IPS DF 4.7 (cell line): ENCODE measurements at regions not wholly inside any gene's neighbourhood (a gene's known extent, or its start where the extent isn't known, plus 50 kb on each side); places are given as distances from the start of the nearest gene placed in this dataset.

Source experiments
- DNase-seq: peaks from one replicate; pipeline ENCODE4 v3.0.0-alpha.2; 2013; ENCODE audit warnings: low spot score; ENCODE audit errors: extremely low read depth

GRCh38 chr14:44720707-44721106 is 213.6 kb upstream of the FSCB start:
- no peak for DNase-seq

- DNase-seq = no peak
Observed at GRCh38 chr14:44712024-44712815, 205.1 kb upstream of the FSCB start.

- no peak for DNase-seq
Observed at GRCh38 chr14:44701563-44702263, 194.6 kb upstream of the FSCB start.

DNA sequence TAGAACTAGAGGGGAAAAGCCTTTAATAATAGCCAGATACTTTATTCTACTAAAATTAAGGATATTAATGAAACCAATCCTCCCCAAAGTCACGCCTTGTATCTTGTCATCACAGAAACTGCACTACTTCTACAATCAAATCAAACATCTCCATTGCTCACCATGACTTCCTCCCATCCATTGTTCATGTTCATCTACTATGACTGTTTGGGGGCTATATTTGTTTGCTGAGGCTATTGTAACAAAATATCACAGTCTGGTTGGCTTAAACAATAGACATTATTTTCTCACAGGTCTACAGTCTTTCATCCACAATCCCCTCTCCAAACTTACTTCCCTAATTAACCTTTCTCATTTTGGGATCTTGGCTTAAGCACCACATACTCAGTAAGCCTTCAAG is 193.6 kb upstream of the FSCB start:
- no peak for DNase-seq

GRCh38 chr14:44700184-44700583 is 193.1 kb upstream of the FSCB start:
- DNase-seq = no peak

DNA sequence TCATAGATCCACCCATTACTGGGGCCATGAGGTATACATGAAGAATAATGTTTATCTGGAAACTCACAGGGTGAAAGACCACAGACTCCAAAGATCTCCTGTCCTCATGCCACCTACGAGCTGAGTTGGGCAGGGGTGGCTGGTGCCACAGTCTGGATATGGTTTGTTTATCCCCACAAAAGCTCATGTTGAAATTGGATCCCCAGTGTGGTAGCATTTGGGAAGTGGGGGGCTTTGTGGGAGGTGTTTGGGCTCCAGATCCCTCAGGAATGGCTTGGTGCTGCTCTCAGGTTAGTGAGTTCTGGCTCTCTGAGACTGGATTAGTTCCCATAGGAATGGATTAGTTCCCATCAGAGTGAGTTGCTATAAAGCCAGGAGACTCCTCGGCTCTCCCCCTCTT is 192.3 kb upstream of the FSCB start:
- DNase-seq = no peak

- no peak for DNase-seq
Observed at GRCh38 chr14:44669496-44669895, 162.4 kb upstream of the FSCB start.

DNA sequence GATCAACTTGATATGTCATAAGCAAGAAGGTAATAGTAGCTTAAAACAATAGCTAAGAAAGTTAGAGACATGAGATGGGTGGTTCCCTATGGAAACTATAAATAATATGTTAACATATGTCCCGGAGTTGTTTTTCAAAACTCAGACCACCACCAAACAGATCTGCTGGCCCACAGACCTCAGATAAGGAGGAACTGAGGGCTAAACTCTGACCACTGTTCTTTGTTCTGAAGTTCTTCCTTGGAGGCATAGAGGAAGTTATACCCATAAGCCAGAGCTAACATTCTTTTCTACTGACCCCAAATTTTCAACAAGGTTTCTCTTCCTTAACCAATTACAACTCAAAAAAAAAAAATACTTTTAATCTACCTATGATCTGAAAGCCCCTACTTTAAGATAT is 156.1 kb upstream of the FSCB start:
- DNase-seq = no peak

GRCh38 chr14:44662250-44662891 is 155.3 kb upstream of the FSCB start:
- no peak for DNase-seq

DNA sequence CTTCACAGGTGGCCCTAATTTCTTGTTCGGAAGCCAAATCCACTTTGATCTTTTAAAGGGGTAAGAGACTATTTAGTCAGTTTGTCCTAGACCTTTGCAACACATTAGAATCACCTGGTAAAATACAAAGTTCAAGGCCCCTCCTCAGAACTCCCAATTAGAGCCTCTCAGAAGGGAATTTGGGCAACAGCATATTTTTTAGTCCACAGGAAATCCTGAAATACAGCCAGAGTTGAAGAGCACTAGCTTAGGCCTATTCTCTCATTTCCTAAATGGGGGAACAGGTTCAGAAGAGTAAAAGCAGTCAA is 151.3 kb upstream of the FSCB start:
- no peak for DNase-seq

- peak; percentile 0 for DNase-seq
Observed at GRCh38 chr14:44657696-44658388, 150.8 kb upstream of the FSCB start.

- DNase-seq = no peak
Observed at GRCh38 chr14:44657203-44657602, 150.1 kb upstream of the FSCB start.

- no peak for DNase-seq
Observed at GRCh38 chr14:44654591-44654990, 147.5 kb upstream of the FSCB start.

GRCh38 chr14:44653641-44654040 is 146.6 kb upstream of the FSCB start:
- no peak for DNase-seq

DNA sequence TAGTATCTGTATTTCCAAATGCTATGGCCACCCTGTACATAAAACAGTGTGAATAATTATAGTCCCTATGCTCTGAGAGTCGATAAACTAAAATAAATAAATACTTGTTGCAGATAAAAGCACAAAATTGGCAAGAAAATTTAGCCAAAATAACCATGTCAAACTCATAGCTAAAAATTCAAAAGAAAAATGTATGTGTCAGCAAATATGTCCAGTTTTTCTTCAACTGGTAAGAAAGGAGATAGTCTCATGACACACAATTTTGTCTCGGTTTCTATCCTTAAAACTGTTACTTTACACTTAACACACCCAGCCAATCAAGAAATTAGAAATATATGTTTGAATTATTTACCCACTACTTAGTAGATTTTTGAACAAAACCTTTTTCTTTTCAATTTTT is 145.6 kb upstream of the FSCB start:
- DNase-seq = no peak

DNA sequence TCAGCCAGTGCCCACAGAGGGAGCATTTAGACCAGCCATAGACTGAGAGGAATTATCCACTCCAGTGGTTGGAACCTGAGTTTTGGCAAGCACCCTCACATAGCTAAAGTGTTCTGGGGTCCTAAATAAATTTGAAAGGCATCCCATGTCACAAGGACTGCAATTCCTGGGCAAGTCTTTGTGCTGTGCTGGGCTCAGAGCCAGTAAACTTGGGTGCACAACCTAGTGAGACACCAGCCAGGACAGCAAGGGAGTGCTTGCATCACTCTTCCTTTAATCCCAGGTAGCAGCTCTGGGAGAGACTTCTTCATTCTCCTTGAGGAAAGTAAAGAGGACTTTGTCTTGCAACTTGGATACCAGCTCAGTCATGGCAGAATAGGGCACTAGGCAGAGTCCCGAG is 142.0 kb upstream of the FSCB start:
- DNase-seq = no peak

GRCh38 chr14:44640416-44640815 is 133.3 kb upstream of the FSCB start:
- DNase-seq = no peak

- no peak for DNase-seq
Observed at GRCh38 chr14:44639781-44640385, 132.8 kb upstream of the FSCB start.

DNA sequence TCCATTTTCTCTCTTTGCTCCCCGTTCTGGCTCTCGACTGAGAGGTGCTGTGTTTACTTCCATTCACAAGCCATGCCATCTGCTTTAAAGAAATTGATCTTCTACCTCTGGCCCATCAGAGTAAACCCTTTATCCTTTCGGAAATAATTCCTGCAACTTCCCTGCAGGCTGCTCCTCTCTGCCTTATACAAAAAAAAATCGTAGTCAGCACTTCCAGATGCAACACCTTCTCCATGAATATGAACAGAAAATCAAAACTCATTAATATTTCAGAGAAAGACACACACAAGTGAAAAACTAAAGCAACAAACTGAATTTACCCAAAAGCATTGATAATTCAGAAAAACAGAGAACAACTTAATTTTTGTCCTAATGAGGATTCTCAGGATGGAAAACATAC is 127.6 kb upstream of the FSCB start:
- DNase-seq = no peak

- DNase-seq = no peak
Observed at GRCh38 chr14:44626423-44626822, 119.3 kb upstream of the FSCB start.

DNA sequence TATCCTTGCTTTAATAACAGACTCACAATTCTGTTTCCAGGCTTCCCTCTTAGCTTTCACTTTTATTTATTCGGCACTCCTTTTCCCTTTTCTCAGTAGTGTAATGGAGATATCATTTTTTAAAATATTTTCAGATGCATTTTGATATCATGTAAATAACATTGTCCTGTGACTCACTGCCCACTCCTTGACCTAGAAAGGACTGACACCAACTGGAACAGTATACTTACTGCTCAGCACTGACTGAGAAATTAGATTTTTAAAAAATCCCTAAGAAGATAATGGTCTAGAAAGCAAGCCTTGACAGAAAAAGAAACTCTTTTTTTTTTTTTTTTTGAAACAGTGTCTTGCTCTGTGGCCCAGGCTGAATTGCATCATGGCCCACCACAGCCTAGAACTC is 118.0 kb upstream of the FSCB start:
- no peak for DNase-seq
